GM19467 (cell line): ENCODE measurements at regions not wholly inside any gene's neighbourhood (a gene's known extent, or its start where the extent isn't known, plus 50 kb on each side); places are given as distances from the start of the nearest gene placed in this dataset.

Experiments
- ATAC-seq: cut with Tn5 transposase; IDR thresholded peaks from one replicate; pipeline ENCODE4 v1.9.1; 2021; ENCODE audit warnings: mild to moderate bottlenecking, moderate library complexity; ENCODE audit not compliant: unreplicated experiment

DNA sequence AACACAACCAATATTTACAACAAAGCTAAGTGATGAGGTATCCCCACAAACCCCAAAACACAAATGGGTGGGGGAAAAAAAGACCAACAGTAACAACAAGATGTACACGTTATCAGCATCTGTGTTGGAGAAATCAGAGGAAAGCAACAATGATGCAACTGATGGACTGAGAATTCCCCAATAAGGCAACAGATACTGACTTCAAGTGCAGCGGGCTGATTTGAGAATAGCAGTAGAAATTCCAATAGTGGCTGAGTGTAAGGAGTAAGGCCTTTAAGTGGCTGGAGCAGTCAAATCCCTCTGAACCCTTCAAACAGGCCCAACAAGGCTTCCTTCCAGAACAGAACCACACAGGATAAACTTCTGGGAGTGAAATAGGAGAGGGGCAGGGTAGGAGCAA lies 97.6 kb downstream of the TM2D1 start:
- ATAC-seq = no peak

GRCh38 chr1:61626816-61627215 lies 98.1 kb downstream of the TM2D1 start:
- no peak for ATAC-seq

DNA sequence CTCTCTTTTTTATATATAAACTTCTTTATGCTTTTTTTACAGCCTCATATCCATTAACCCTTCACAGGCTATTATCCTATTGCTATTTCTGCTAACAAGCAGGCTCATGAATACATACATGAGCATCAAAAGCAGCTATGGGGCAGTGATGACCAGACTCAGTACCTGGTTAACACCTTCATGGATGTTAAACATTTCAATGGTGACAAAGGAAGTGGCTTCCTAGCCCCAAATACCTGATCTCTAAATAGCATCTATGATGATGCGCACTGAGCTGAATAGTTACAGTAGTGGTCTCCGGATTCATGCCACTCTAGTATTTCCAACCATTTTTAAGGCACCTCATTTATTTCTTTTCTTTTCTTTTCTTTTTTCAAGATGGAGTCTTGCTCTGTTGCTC lies 101.1 kb downstream of the TM2D1 start:
- no peak for ATAC-seq

- ATAC-seq = no peak
Measured at GRCh38 chr1:61620536-61620935, 104.4 kb downstream of the TM2D1 start.

GRCh38 chr1:61618755-61619154 lies 106.2 kb downstream of the TM2D1 start:
- no peak for ATAC-seq

GRCh38 chr1:61618193-61618592 lies 106.7 kb downstream of the TM2D1 start:
- ATAC-seq = no peak

- ATAC-seq = no peak
Measured at GRCh38 chr1:61616830-61617229, 108.1 kb downstream of the TM2D1 start.

GRCh38 chr1:61612602-61613001 lies 112.3 kb downstream of the TM2D1 start:
- ATAC-seq = no peak

GRCh38 chr1:61609040-61609439 lies 115.9 kb downstream of the TM2D1 start:
- ATAC-seq = no peak

DNA sequence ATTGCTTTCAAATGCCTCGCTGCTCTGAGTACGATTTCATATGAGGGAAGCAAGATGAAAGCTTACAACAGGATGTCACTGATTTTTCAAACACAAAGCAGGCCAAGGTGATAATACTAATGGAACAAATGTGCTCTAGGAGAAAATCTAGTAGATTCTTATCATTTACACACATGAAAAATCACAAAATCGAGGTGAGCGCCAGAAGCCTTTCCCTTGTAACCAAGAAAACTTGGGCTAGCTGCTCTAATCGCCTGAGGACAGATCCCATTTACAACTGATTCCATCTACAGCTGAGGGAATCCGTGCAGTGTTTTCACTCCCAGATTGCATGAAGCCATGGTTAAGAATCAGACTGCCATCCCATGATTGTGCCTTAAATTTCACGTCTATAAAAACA lies 117.5 kb downstream of the TM2D1 start:
- no peak for ATAC-seq

GRCh38 chr1:61606448-61607312 lies 118.3 kb downstream of the TM2D1 start:
- no peak for ATAC-seq

DNA sequence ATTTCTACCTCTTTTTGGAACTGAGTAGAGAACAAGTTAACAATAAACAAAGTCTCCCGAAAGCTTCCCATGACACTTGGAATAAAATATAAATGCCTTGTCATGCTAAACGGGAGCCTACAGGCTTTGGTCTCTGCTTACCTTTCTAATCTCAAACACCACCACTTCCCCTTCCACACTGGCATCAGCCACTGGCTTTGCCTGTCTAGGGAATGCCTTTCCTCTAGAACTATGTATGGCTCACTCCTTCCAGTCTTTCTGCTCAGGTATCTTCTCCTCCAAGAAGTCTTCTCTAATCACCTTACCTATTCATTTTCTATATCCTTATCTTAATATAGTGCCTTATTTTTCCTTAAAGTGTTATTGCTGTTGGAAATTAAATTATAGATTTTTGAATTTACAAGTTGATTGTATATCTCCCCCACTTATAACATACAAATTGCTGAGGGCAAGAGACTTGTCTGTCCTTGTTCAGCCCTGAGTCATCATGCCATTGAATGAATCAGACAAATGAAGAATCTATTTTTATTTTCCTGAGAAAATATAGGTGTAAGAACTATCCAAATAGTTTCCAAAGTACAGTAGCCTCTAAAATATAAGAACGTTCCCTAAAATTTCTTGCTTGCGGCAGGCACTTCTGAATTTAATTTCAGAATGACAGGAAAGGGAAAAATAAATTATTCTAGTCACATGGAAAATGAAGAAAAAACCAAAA lies 119.2 kb downstream of the TM2D1 start:
- ATAC-seq = no peak

DNA sequence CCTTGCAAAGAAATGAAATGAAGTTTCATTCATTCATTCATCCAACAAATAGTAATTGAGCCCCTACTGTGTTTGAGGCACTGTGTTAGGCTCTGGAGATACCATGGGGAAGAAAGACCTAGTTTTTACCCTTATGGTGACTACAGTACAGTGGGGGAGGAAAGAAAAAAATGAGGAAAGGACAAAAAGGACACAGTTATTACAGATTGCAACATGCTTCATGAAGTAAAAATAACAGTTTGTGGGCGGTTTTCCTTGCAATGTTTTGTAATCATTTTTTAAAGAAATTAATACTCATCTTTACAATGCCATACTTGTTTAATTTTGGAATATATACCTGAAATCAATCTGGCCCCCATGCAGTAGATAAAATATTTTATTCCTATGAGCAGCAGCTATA lies 120.3 kb downstream of the TM2D1 start:
- no peak for ATAC-seq

DNA sequence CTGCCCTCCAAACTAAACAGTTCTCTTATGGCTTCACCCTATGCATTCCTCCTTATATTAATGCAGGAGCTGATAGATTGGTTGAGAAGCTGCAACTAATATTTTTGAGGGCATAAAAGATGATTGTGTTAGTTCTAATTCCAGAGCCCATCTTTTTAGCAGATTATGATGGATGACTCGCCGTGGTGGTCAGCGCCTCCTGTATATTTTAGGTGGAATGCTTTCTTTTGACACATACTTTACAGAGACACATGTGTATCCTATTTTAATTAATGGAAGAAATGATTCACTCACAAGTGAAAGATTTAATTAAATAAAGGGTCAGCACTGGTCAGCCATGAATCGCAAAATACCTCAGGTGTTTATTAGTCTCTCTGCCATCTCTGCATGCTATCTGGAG lies 120.7 kb downstream of the TM2D1 start:
- no peak for ATAC-seq

- no peak for ATAC-seq
Measured at GRCh38 chr1:61602663-61603062, 122.3 kb downstream of the TM2D1 start.

- ATAC-seq = no peak
Measured at GRCh38 chr1:61597601-61598000, 127.3 kb downstream of the TM2D1 start.

- no peak for ATAC-seq
Measured at GRCh38 chr1:61593331-61593730, 131.6 kb downstream of the TM2D1 start.

GRCh38 chr1:61591351-61591750 lies 133.6 kb downstream of the TM2D1 start:
- ATAC-seq = no peak

- ATAC-seq = peak; percentile 94
Measured at GRCh38 chr1:61588736-61589672, 135.9 kb downstream of the TM2D1 start.

DNA sequence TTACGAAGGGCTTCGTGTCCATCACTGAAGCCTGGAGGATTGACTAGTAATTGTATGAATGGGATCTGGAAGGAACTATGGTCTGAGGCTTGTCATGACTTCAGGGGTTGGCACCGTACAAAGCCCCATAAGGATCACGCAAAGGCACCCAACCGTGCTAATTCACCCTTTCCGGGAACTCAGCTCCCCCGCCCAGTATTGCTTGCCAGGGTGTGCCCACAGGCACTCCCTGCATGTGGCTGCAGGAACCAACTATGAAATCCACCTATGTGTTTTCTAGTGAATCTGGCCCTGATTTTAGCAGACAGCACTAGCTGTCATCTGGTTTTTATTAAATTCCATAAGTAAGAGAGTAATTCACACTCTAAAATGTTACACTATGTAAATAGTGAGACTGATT lies 139.2 kb downstream of the TM2D1 start:
- no peak for ATAC-seq

GRCh38 chr1:61583703-61584102 lies 141.2 kb downstream of the TM2D1 start:
- no peak for ATAC-seq
